VCaP (cell line): ENCODE measurements at regions not wholly inside any gene's neighbourhood (a gene's known extent, or its start where the extent isn't known, plus 50 kb on each side); places are given as distances from the start of the nearest gene placed in this dataset.

Experiments
- H3K27ac ChIP-seq: fragments of 450-650 bp; 2 replicates; pipeline ENCODE4 v1.5.1; 2017
- TF ChIP-seq, protein P1 (sequence below): fragments of 450-650 bp; conservative IDR thresholded peaks from 2 replicates; pipeline ENCODE4 v1.5.1; 2017; ENCODE audit warnings: mild to moderate bottlenecking, moderate library complexity

GRCh38 chr2:71800851-71801250, 346.8 kb downstream of the CYP26B1 start:
- TF ChIP-seq, protein P1, sequence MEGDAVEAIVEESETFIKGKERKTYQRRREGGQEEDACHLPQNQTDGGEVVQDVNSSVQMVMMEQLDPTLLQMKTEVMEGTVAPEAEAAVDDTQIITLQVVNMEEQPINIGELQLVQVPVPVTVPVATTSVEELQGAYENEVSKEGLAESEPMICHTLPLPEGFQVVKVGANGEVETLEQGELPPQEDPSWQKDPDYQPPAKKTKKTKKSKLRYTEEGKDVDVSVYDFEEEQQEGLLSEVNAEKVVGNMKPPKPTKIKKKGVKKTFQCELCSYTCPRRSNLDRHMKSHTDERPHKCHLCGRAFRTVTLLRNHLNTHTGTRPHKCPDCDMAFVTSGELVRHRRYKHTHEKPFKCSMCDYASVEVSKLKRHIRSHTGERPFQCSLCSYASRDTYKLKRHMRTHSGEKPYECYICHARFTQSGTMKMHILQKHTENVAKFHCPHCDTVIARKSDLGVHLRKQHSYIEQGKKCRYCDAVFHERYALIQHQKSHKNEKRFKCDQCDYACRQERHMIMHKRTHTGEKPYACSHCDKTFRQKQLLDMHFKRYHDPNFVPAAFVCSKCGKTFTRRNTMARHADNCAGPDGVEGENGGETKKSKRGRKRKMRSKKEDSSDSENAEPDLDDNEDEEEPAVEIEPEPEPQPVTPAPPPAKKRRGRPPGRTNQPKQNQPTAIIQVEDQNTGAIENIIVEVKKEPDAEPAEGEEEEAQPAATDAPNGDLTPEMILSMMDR, result no peak
- H3K27ac ChIP-seq, result no peak overlapping the region

GRCh38 chr2:71800106-71800809, 346.9 kb downstream of the DYSF start:
- TF ChIP-seq, protein P1, result no peak
- H3K27ac ChIP-seq, result no peak overlapping the region

DNA sequence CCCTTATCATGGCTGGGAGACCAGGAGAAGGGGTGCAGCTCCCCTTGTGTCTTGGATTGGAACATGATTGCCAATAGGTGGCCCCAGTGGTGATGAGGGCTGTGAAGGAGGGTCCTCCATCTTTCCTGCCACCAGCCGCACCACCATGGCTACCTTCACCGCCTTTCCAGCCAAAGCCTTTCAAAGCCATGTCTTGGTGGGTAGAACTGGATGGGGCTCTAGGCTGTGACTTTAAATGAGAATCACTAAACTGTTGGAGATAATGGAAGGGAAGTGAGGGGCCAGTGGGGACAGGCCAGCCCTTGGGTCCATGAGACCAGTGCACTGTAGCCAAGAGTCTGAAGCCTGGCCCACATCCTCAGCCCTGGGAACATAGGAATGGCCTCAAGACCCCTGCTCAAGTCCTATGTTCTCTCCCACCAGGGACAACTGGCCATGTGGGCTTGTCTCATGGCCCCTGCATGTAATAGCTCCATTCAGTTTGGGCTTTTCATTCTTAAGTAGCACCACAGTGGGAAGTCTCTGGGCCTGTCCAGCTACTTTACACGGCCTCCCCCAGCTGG, 345.7 kb downstream of the DYSF start:
- H3K27ac ChIP-seq, result no peak overlapping the region
- TF ChIP-seq, protein P1, result no peak

- no peak overlapping the region for H3K27ac ChIP-seq
- TF ChIP-seq, protein P1, result peak; percentile 72
These were observed 345.1 kb downstream of the DYSF start for GRCh38 chr2:71798266-71799012.

GRCh38 chr2:71797035-71797810, 343.9 kb downstream of the DYSF start:
- TF ChIP-seq, protein P1, result no peak
- no peak overlapping the region for H3K27ac ChIP-seq

DNA sequence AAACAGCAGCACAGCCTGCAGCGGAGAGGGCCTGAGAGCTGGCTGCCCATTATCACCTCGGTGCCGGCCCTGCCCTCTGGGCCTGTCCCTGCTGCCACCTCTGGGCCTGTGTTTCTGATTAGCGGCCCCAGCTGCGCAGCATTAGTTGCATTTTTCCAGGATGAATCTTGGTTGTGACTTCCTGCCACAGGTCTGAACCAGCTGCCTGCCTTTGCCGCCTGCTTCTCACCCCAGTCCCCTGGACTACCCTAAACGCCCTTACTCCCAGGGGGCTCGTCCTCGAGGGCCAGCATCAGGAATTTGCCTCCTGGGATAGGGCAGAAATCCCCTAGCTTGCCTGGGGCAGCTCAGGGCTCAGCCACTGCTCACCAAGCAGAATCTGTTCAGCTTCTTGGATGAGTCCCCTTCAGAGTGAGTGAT, 342.8 kb downstream of the DYSF start:
- H3K27ac ChIP-seq, result peak overlapping the region; percentile 86; the same call in 1 of the 2 replicates
- TF ChIP-seq, protein P1, result no peak

DNA sequence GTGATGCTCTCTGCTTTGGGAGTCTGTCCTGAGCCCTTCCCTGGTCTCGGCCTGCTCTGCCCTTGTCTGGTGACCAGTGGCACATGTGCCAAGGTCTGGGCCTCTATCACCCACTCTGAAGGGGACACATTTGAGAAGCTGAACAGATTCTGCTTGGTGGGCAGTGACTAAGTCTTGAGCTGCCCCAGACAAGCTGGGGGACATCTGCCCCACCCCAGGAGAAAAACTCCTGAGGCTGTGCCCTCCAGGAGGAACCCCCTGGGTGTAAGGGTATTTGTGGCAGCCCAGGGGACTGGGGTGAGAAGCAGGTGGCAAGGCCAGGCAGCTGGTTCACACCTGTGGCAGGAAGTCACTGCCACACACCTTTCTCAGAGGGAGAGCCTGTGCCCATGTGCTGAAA, 342.1 kb downstream of the DYSF start:
- TF ChIP-seq, protein P1, result no peak
- H3K27ac ChIP-seq, result peak overlapping the region; percentile 86; the same call in 1 of the 2 replicates
